ENCODE measurements at regions not wholly inside any gene's neighbourhood (a gene's known extent, or its start where the extent isn't known, plus 50 kb on each side); places are given as distances from the start of the nearest gene placed in this dataset.
"Not testable (repeated sequence)": the region's sequence is repeated elsewhere in the genome, so short reads cannot be mapped to it uniquely, and the experiment has no call there.

GRCh38 chr5:145446875-145447274, 388.3 kb downstream of the PRELID2 start:
- not testable (repeated sequence) for DNase-seq

GRCh38 chr5:145446412-145446811, 388.7 kb downstream of the PRELID2 start:
- no peak for DNase-seq

- DNase-seq, result no peak
These were observed 390.1 kb downstream of the PRELID2 start for GRCh38 chr5:145445027-145445426.

GRCh38 chr5:145443964-145444363, 391.2 kb downstream of the PRELID2 start:
- no peak for DNase-seq

- no peak for DNase-seq
These were observed 391.8 kb downstream of the PRELID2 start for GRCh38 chr5:145443366-145443765.

- not testable (repeated sequence) for DNase-seq
These were observed 392.5 kb downstream of the PRELID2 start for GRCh38 chr5:145442661-145443060.

GRCh38 chr5:145441228-145441627, 393.9 kb downstream of the PRELID2 start:
- no peak for DNase-seq

GRCh38 chr5:145437627-145438026, 397.5 kb downstream of the PRELID2 start:
- DNase-seq, result no peak

- no peak for DNase-seq
These were observed 402.1 kb downstream of the PRELID2 start for GRCh38 chr5:145433077-145433476.

GRCh38 chr5:145429170-145429569, 406.0 kb downstream of the PRELID2 start:
- DNase-seq, result no peak

GRCh38 chr5:145408048-145408341, 427.1 kb downstream of the PRELID2 start:
- DNase-seq, result no peak

GRCh38 chr5:145407300-145408047, 427.7 kb downstream of the PRELID2 start:
- no peak for DNase-seq

- DNase-seq, result no peak
These were observed 431.1 kb downstream of the PRELID2 start for GRCh38 chr5:145403992-145404391.

- DNase-seq, result no peak
These were observed 438.3 kb downstream of the PRELID2 start for GRCh38 chr5:145396888-145397287.

- DNase-seq, result not testable (repeated sequence)
These were observed 440.0 kb downstream of the PRELID2 start for GRCh38 chr5:145395151-145395550.

- no peak for DNase-seq
These were observed 441.7 kb downstream of the PRELID2 start for GRCh38 chr5:145393426-145393825.

GRCh38 chr5:145389047-145389446, 446.1 kb downstream of the PRELID2 start:
- DNase-seq, result no peak

GRCh38 chr5:145385276-145385675, 449.9 kb downstream of the PRELID2 start:
- no peak for DNase-seq

- DNase-seq, result no peak
These were observed 456.9 kb downstream of the PRELID2 start for GRCh38 chr5:145378226-145378625.

GRCh38 chr5:145375521-145375920, 459.6 kb downstream of the PRELID2 start:
- no peak for DNase-seq

GRCh38 chr5:145365464-145365863, 469.7 kb downstream of the PRELID2 start:
- no peak for DNase-seq

- no peak for DNase-seq
These were observed 472.9 kb downstream of the PRELID2 start for GRCh38 chr5:145362266-145362665.

- no peak for DNase-seq
These were observed 474.2 kb downstream of the PRELID2 start for GRCh38 chr5:145360936-145361335.

GRCh38 chr5:145350513-145350912, 484.6 kb downstream of the PRELID2 start:
- no peak for DNase-seq

- no peak for DNase-seq
These were observed 488.0 kb downstream of the PRELID2 start for GRCh38 chr5:145347026-145347616.
